Bronchial epithelial cell (primary cell): ENCODE measurements at regions not wholly inside any gene's neighbourhood (a gene's known extent, or its start where the extent isn't known, plus 50 kb on each side); places are given as distances from the start of the nearest gene placed in this dataset.
A peak's percentile ranks its signal among the peaks of the same experiment; 100 is the strongest.
"Not testable (repeated sequence)": the region's sequence is repeated elsewhere in the genome, so short reads cannot be mapped to it uniquely, and the experiment has no call there.

Experiments used
- DNase-seq: peaks from one replicate; pipeline ENCODE4 v3.0.0-alpha.2; 2010; ENCODE audit warnings: low read depth
- FAIRE-seq: peaks from 2 replicates; lab custom pipeline; 2011; peaks lifted over from hg19 to GRCh38; lab: Jason Lieb, UNC
- H3K27me3 ChIP-seq: 2 replicates; pipeline ENCODE4 v1.5.1; 2011; ENCODE audit warnings: low read length; ENCODE audit not compliant: control insufficient read depth, insufficient read depth
- H3K36me3 ChIP-seq: 2 replicates; pipeline ENCODE4 v1.5.1; 2011; ENCODE audit warnings: low read length; ENCODE audit not compliant: control insufficient read depth, insufficient read depth
- H3K4me3 ChIP-seq: 2 replicates; pipeline ENCODE4 v1.5.1; 2011; ENCODE audit warnings: mild to moderate bottlenecking, low read depth, low read length, control low read depth

GRCh38 chr1:121042882-121043281 lies 141.3 kb downstream of the FAM72B start:
- FAIRE-seq, DNase-seq, H3K36me3 ChIP-seq, H3K27me3 ChIP-seq, H3K4me3 ChIP-seq: not testable (repeated sequence)

- FAIRE-seq, H3K4me3 ChIP-seq, H3K36me3 ChIP-seq, DNase-seq, H3K27me3 ChIP-seq: not testable (repeated sequence)
Observed at GRCh38 chr1:121048293-121048752, 135.8 kb downstream of the FAM72B start.

- not testable (repeated sequence) for H3K27me3 ChIP-seq, H3K4me3 ChIP-seq, FAIRE-seq, DNase-seq, H3K36me3 ChIP-seq
Observed at GRCh38 chr1:121048769-121049443, 135.2 kb downstream of the FAM72B start.

- not testable (repeated sequence) for H3K27me3 ChIP-seq, FAIRE-seq, H3K36me3 ChIP-seq, H3K4me3 ChIP-seq, DNase-seq
Observed at GRCh38 chr1:121050097-121050496, 134.0 kb downstream of the FAM72B start.

GRCh38 chr1:121051161-121051790 lies 132.9 kb downstream of the FAM72B start:
- not testable (repeated sequence) for DNase-seq, H3K27me3 ChIP-seq, H3K36me3 ChIP-seq, H3K4me3 ChIP-seq, FAIRE-seq

GRCh38 chr1:121052081-121052660 lies 132.0 kb downstream of the FAM72B start:
- not testable (repeated sequence) for H3K4me3 ChIP-seq, DNase-seq, H3K36me3 ChIP-seq, H3K27me3 ChIP-seq, FAIRE-seq

- not testable (repeated sequence) for H3K27me3 ChIP-seq, DNase-seq, FAIRE-seq, H3K36me3 ChIP-seq, H3K4me3 ChIP-seq
Observed at GRCh38 chr1:121054928-121055327, 129.2 kb downstream of the FAM72B start.

- not testable (repeated sequence) for H3K36me3 ChIP-seq, FAIRE-seq, DNase-seq, H3K27me3 ChIP-seq, H3K4me3 ChIP-seq
Observed at GRCh38 chr1:121066925-121067324, 117.2 kb downstream of the FAM72B start.

GRCh38 chr1:121068738-121069499 lies 115.2 kb downstream of the FAM72B start:
- not testable (repeated sequence) for DNase-seq, H3K4me3 ChIP-seq, H3K36me3 ChIP-seq, H3K27me3 ChIP-seq, FAIRE-seq

- H3K27me3 ChIP-seq, FAIRE-seq: not testable (repeated sequence)
Observed at GRCh38 chr1:121073852-121074251, 110.3 kb downstream of the FAM72B start.

GRCh38 chr1:121075254-121075805 lies 108.8 kb downstream of the FAM72B start:
- not testable (repeated sequence) for H3K4me3 ChIP-seq, H3K36me3 ChIP-seq, H3K27me3 ChIP-seq, FAIRE-seq
- DNase-seq, result peak; percentile 0

More at GRCh38 chr1:121073852-121074251, 110.3 kb downstream of the FAM72B start:
- H3K4me3 ChIP-seq, H3K36me3 ChIP-seq, DNase-seq: not testable (repeated sequence)

- not testable (repeated sequence) for DNase-seq, FAIRE-seq, H3K27me3 ChIP-seq, H3K36me3 ChIP-seq, H3K4me3 ChIP-seq
Observed at GRCh38 chr1:121076674-121077073, 107.5 kb downstream of the FAM72B start.

GRCh38 chr1:121079655-121080054 lies 104.5 kb downstream of the FAM72B start:
- not testable (repeated sequence) for DNase-seq, H3K4me3 ChIP-seq, H3K27me3 ChIP-seq, FAIRE-seq, H3K36me3 ChIP-seq
